Upper lobe of left lung (tissue), 6 donors: ENCODE measurements at regions not wholly inside any gene's neighbourhood (a gene's known extent, or its start where the extent isn't known, plus 50 kb on each side); places are given as distances from the start of the nearest gene placed in this dataset.

Experiments used
- ATAC-seq, 2 donors: fragments of 200-7000 bp; cut with Tn5 transposase; one replicate each; pipeline ENCODE4 v1.9.1; 2022; ENCODE audit warnings: mild to moderate bottlenecking in 2 of 2, moderate library complexity in 2 of 2; ENCODE audit not compliant: low FRiP score in 2 of 2
- DNase-seq, 2 donors: peaks; one replicate each; pipeline ENCODE4 v3.0.0-alpha.2; 2019 to 2020
- H3K27ac ChIP-seq, 4 donors: fragments of 200-600 bp; sonication (generic); one replicate each; pipeline ENCODE4 v1.5.1; 2016 to 2019
- H3K27me3 ChIP-seq, 4 donors: fragments of 200-600 bp; sonication (generic); one replicate each; pipeline ENCODE4 v1.5.1; 2017 to 2019
- H3K36me3 ChIP-seq, 4 donors: fragments of 200-600 bp; sonication (generic); one replicate each; pipeline ENCODE4 v1.5.1; 2016 to 2019
- H3K4me1 ChIP-seq, 4 donors: fragments of 200-600 bp; sonication (generic); one replicate each; pipeline ENCODE4 v1.5.1; 2018 to 2019
- H3K4me3 ChIP-seq, 4 donors: fragments of 200-600 bp; sonication (generic); one replicate each; pipeline ENCODE4 v1.5.1; 2017 to 2019; ENCODE audit warnings: mild to moderate bottlenecking in 2 of 4, moderate library complexity in 1 of 4
- H3K9me3 ChIP-seq, 4 donors: fragments of 200-600 bp; sonication (generic); one replicate each; pipeline ENCODE4 v1.5.1; 2018 to 2019
- EP300 ChIP-seq, 4 donors: sonication (generic); formaldehyde crosslinking; IDR thresholded peaks; one replicate each; pipeline ENCODE4 v1.5.1; 2017; ENCODE audit warnings: antibody characterized with exemption in 4 of 4, control low read depth in 2 of 4
- POLR2A ChIP-seq, 4 donors: fragments of 450-650 bp; IDR thresholded peaks; one replicate each; pipeline ENCODE4 v1.5.1; 2016 to 2017; ENCODE audit warnings: antibody characterized with exemption in 4 of 4, mild to moderate bottlenecking in 2 of 4
- POLR2AphosphoS5 ChIP-seq, 2 donors: sonication (generic); formaldehyde crosslinking; IDR thresholded peaks; one replicate each; pipeline ENCODE4 v1.5.1; 2017; ENCODE audit warnings: antibody characterized with exemption in 2 of 2
- WGBS, 2 donors: methylation state at CpG; one replicate each; pipeline ENCODE4 v1.1.5; 2017 to 2018; 5-methylcytosine and 5-hydroxymethylcytosine counted together
- TF ChIP-seq, protein P1 (sequence below), 6 experiments: fragments of 450-650 bp in 4 of 6; fragments of 200-600 bp in 2 of 6; sonication (generic) in 2 of 6; IDR thresholded peaks; one replicate each; pipeline ENCODE4 v1.5.1; 2016 to 2019; ENCODE audit warnings: antibody characterized with exemption in 6 of 6
- donor health status: DM: no; HTN: no; CAD: no; lungs with moderate emphysema.
- donor health status: DM: no; HTN: yes; CAD: no; lungs with severe emphysema.

DNA sequence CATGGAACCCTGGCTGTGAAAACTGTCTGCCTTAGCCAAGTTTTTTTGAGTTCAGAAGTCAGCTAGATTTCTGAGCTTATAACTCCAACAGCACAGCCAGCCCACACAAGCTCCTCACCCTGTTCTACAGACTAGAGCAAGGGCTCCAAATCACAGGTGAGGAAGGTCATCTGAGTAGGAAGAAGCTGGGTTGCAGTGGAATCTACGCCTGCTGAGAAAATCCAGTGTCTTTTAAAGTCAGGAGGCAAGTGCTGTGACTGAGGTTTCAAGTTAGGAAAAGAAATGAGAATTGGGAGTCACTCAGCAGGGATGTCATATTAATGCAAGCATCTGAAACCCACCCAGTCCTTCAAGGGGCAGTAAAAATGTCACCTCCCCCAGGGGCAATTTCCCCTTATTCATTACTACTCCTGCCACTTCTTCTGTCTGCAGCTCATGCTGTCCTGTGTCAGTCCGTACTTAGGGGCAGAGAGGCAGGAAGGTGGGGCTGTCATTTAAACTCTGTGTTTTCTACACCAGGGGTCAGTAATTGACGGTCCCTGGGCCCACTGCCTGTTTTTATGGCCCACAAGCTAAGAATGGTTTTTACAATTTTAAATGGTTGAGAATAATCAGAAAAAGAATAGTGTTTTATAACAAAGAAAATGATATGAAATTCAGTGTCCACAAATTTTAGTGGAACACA lies 551.1 kb downstream of the BCL11A start:
- Histone ChIP-seq H3K4me1 (no peaks in the 10 kb centered on the region), H3K27ac (no peak overlapping the region), H3K9me3 (no peaks in the 10 kb centered on the region), H3K4me3 (no peak overlapping the region), H3K36me3 (no peaks in the 10 kb centered on the region), H3K27me3 (no peaks in the 10 kb centered on the region)
- DNase-seq (no peak), ATAC-seq (no peak)
- TF ChIP-seq POLR2A (IDR thresholded peaks at IDR 0.05) (no peak), EP300 (IDR thresholded peaks at IDR 0.05) (no peak), POLR2AphosphoS5 (IDR thresholded peaks at IDR 0.05) (no peak)
- TF ChIP-seq, protein P1, sequence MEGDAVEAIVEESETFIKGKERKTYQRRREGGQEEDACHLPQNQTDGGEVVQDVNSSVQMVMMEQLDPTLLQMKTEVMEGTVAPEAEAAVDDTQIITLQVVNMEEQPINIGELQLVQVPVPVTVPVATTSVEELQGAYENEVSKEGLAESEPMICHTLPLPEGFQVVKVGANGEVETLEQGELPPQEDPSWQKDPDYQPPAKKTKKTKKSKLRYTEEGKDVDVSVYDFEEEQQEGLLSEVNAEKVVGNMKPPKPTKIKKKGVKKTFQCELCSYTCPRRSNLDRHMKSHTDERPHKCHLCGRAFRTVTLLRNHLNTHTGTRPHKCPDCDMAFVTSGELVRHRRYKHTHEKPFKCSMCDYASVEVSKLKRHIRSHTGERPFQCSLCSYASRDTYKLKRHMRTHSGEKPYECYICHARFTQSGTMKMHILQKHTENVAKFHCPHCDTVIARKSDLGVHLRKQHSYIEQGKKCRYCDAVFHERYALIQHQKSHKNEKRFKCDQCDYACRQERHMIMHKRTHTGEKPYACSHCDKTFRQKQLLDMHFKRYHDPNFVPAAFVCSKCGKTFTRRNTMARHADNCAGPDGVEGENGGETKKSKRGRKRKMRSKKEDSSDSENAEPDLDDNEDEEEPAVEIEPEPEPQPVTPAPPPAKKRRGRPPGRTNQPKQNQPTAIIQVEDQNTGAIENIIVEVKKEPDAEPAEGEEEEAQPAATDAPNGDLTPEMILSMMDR (IDR thresholded peaks at IDR 0.05), result no peak
- 48 to 79% methylated on average over 3 of the region's 3 CpGs for WGBS, 2 donors

GRCh38 chr2:60000686-60001085 lies 552.8 kb downstream of the BCL11A start:
- no peak for ATAC-seq
- Histone ChIP-seq H3K27me3 (no peaks in the 10 kb centered on the region), H3K4me1 (no peaks in the 10 kb centered on the region), H3K36me3 (no peaks in the 10 kb centered on the region), H3K4me3 (no peak overlapping the region), H3K27ac (no peak overlapping the region), H3K9me3 (no peaks in the 10 kb centered on the region)
- DNase-seq, result no peak
- TF ChIP-seq POLR2AphosphoS5 (IDR thresholded peaks at IDR 0.05), result no peak
- no peak for TF ChIP-seq POLR2A (IDR thresholded peaks at IDR 0.05)
- TF ChIP-seq, protein P1 (IDR thresholded peaks at IDR 0.05), result no peak
- TF ChIP-seq EP300 (IDR thresholded peaks at IDR 0.05), result no peak

DNA sequence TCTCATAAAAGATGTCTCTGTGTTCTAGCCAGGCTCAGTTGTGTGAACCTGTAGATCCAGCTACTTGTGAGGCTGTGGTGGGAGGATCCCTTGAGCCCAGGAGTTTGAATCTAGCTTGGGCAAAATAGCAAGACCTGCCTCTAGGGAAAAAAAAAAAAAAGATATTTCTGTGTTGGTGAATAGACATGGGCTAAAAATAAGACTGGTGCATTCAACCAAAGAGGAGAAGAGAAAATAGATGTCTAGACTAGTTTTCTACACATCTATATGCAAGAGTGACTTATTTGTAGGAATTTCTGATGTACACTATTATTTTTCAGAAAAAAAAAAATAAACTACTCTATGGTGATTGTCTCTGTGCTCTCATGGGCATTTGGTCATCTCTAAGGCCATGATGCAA lies 555.1 kb downstream of the BCL11A start:
- TF ChIP-seq POLR2A (IDR thresholded peaks at IDR 0.05) (no peak), POLR2AphosphoS5 (IDR thresholded peaks at IDR 0.05) (no peak), EP300 (IDR thresholded peaks at IDR 0.05) (no peak)
- TF ChIP-seq, protein P1 (IDR thresholded peaks at IDR 0.05), result no peak
- no peaks in the 10 kb centered on the region for H3K9me3 ChIP-seq
- no peaks in the 10 kb centered on the region for H3K27me3 ChIP-seq
- H3K27ac ChIP-seq, result no peak overlapping the region
- DNase-seq, result no peak
- no peaks in the 10 kb centered on the region for H3K4me1 ChIP-seq
- ATAC-seq, result no peak
- H3K4me3 ChIP-seq, result no peak overlapping the region
- no peaks in the 10 kb centered on the region for H3K36me3 ChIP-seq

GRCh38 chr2:59997371-59997770 lies 556.1 kb downstream of the BCL11A start:
- 93 to 95% methylated on average over 3 of the region's 3 CpGs for WGBS, 2 donors
- DNase-seq, result no peak

More at GRCh38 chr2:59997371-59997770, 556.1 kb downstream of the BCL11A start:
- Histone ChIP-seq H3K27ac (no peak overlapping the region), H3K36me3 (no peaks in the 10 kb centered on the region), H3K9me3 (no peaks in the 10 kb centered on the region), H3K27me3 (no peaks in the 10 kb centered on the region), H3K4me1 (no peaks in the 10 kb centered on the region), H3K4me3 (no peak overlapping the region)
- ATAC-seq, result no peak
- TF ChIP-seq, protein P1 (IDR thresholded peaks at IDR 0.05), result no peak
- TF ChIP-seq POLR2AphosphoS5 (IDR thresholded peaks at IDR 0.05), result no peak
- TF ChIP-seq EP300 (IDR thresholded peaks at IDR 0.05), result no peak
- TF ChIP-seq POLR2A (IDR thresholded peaks at IDR 0.05), result no peak
